22Rv1 (cell line): ENCODE measurements at regions not wholly inside any gene's neighbourhood (a gene's known extent, or its start where the extent isn't known, plus 50 kb on each side); places are given as distances from the start of the nearest gene placed in this dataset.
"Not testable (repeated sequence)": the region's sequence is repeated elsewhere in the genome, so short reads cannot be mapped to it uniquely, and the experiment has no call there.

Experiments used
- CTCF ChIP-seq: fragments of 450-650 bp; IDR thresholded peaks from 2 replicates; pipeline ENCODE4 v1.5.1; 2017; ENCODE audit warnings: mild to moderate bottlenecking
- ZFX ChIP-seq: fragments of 450-650 bp; IDR thresholded peaks from 2 replicates; pipeline ENCODE4 v1.6.1; 2017; ENCODE audit warnings: antibody characterized with exemption, borderline replicate concordance

DNA sequence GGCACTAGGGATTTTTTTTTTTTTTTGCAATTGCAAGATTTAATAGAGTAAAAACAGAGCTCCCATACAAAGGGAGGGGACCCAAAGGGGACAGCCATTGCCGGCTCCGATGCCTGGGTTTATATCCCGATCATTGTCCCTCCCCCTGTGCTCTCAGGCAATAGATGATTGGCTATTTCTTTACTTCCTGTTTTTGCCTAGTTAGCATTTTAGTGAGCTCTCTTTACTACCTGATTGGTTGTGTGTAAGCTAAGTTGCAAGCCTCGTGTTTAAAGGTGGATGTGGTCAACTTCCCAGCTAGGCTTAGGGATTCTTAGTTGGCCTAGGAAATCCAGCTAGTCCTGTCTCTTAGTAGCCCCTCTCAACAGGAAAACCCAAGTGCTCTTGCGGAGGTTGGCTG, 148.2 kb upstream of the TNFAIP3 start:
- TF ChIP-seq CTCF, ZFX: not testable (repeated sequence)
